Upper lobe of left lung (tissue), 6 donors: ENCODE measurements at regions not wholly inside any gene's neighbourhood (a gene's known extent, or its start where the extent isn't known, plus 50 kb on each side); places are given as distances from the start of the nearest gene placed in this dataset.

Experiments
- ATAC-seq, 2 donors: fragments of 200-7000 bp; cut with Tn5 transposase; one replicate each; pipeline ENCODE4 v1.9.1; 2022; ENCODE audit warnings: mild to moderate bottlenecking in 2 of 2, moderate library complexity in 2 of 2; ENCODE audit not compliant: low FRiP score in 2 of 2
- DNase-seq, 2 donors: peaks; one replicate each; pipeline ENCODE4 v3.0.0-alpha.2; 2019 to 2020
- H3K27ac ChIP-seq, 4 donors: fragments of 200-600 bp; sonication (generic); one replicate each; pipeline ENCODE4 v1.5.1; 2016 to 2019
- H3K27me3 ChIP-seq, 4 donors: fragments of 200-600 bp; sonication (generic); one replicate each; pipeline ENCODE4 v1.5.1; 2017 to 2019
- H3K36me3 ChIP-seq, 4 donors: fragments of 200-600 bp; sonication (generic); one replicate each; pipeline ENCODE4 v1.5.1; 2016 to 2019
- H3K4me1 ChIP-seq, 4 donors: fragments of 200-600 bp; sonication (generic); one replicate each; pipeline ENCODE4 v1.5.1; 2018 to 2019
- H3K4me3 ChIP-seq, 4 donors: fragments of 200-600 bp; sonication (generic); one replicate each; pipeline ENCODE4 v1.5.1; 2017 to 2019; ENCODE audit warnings: mild to moderate bottlenecking in 2 of 4, moderate library complexity in 1 of 4
- H3K9me3 ChIP-seq, 4 donors: fragments of 200-600 bp; sonication (generic); one replicate each; pipeline ENCODE4 v1.5.1; 2018 to 2019
- EP300 ChIP-seq, 4 donors: sonication (generic); formaldehyde crosslinking; IDR thresholded peaks; one replicate each; pipeline ENCODE4 v1.5.1; 2017; ENCODE audit warnings: antibody characterized with exemption in 4 of 4, control low read depth in 2 of 4
- POLR2A ChIP-seq, 4 donors: fragments of 450-650 bp; IDR thresholded peaks; one replicate each; pipeline ENCODE4 v1.5.1; 2016 to 2017; ENCODE audit warnings: antibody characterized with exemption in 4 of 4, mild to moderate bottlenecking in 2 of 4
- POLR2AphosphoS5 ChIP-seq, 2 donors: sonication (generic); formaldehyde crosslinking; IDR thresholded peaks; one replicate each; pipeline ENCODE4 v1.5.1; 2017; ENCODE audit warnings: antibody characterized with exemption in 2 of 2
- WGBS, 2 donors: methylation state at CpG; one replicate each; pipeline ENCODE4 v1.1.5; 2017 to 2018; 5-methylcytosine and 5-hydroxymethylcytosine counted together
- TF ChIP-seq, protein P1 (sequence below), 6 experiments: fragments of 450-650 bp in 4 of 6; fragments of 200-600 bp in 2 of 6; sonication (generic) in 2 of 6; IDR thresholded peaks; one replicate each; pipeline ENCODE4 v1.5.1; 2016 to 2019; ENCODE audit warnings: antibody characterized with exemption in 6 of 6
- donor health status: DM: no; HTN: no; CAD: no; lungs with moderate emphysema.
- donor health status: DM: no; HTN: yes; CAD: no; lungs with severe emphysema.

GRCh38 chr11:133676265-133676664 is 144.0 kb upstream of the OPCML start:
- H3K27me3 ChIP-seq = no peaks in the 10 kb centered on the region
- 86 to 89% methylated on average over 1 of the region's 1 CpG for WGBS, 2 donors
- H3K9me3 ChIP-seq = no peaks in the 10 kb centered on the region
- H3K27ac ChIP-seq = no peak overlapping the region
- H3K36me3 ChIP-seq = no peaks in the 10 kb centered on the region
- no peak for DNase-seq
- TF ChIP-seq EP300 (IDR thresholded peaks at IDR 0.05) = no peak
- no peak for TF ChIP-seq POLR2A (IDR thresholded peaks at IDR 0.05)
- TF ChIP-seq, protein P1, sequence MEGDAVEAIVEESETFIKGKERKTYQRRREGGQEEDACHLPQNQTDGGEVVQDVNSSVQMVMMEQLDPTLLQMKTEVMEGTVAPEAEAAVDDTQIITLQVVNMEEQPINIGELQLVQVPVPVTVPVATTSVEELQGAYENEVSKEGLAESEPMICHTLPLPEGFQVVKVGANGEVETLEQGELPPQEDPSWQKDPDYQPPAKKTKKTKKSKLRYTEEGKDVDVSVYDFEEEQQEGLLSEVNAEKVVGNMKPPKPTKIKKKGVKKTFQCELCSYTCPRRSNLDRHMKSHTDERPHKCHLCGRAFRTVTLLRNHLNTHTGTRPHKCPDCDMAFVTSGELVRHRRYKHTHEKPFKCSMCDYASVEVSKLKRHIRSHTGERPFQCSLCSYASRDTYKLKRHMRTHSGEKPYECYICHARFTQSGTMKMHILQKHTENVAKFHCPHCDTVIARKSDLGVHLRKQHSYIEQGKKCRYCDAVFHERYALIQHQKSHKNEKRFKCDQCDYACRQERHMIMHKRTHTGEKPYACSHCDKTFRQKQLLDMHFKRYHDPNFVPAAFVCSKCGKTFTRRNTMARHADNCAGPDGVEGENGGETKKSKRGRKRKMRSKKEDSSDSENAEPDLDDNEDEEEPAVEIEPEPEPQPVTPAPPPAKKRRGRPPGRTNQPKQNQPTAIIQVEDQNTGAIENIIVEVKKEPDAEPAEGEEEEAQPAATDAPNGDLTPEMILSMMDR (IDR thresholded peaks at IDR 0.05) = no peak
- no peak for TF ChIP-seq POLR2AphosphoS5 (IDR thresholded peaks at IDR 0.05)
- no peak overlapping the region for H3K4me3 ChIP-seq
- ATAC-seq = no peak
- H3K4me1 ChIP-seq = no peaks in the 10 kb centered on the region

DNA sequence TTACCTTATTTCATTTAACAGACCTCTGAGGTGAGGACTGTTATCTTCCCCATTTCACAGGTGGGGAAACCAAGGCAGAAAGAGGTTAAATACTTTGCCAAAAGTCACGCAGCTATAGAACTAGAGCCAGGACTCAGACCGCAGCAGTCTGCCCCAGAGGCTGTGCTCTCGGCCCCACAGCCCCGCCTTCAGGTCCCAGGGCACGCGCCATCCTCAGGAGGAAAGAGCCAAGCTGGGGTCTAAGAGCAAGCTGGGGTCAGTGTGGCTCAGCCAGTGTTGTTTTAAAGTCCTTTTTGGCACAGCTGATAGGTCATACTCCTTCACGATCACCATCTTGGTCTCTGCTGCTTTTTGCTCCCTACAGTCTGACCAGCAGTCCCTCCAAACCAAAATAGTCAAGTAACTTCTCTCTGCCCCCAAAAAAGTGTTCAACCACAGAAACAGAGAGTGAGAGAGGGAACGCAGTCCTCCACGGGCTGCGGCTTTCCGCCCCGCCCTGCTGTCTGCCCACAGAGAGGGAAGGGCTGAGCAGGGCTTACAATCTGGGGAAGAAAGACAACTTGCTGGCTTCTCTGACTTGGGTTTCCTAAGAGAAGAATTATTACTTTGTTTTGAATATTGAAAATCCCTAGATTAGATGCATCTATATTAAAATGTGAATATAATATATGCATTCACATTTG is 137.2 kb upstream of the OPCML start:
- TF ChIP-seq, protein P1 (IDR thresholded peaks at IDR 0.05) = no peak
- TF ChIP-seq EP300 (IDR thresholded peaks at IDR 0.05) = no peak
- no peaks in the 10 kb centered on the region for H3K4me1 ChIP-seq
- no peaks in the 10 kb centered on the region for H3K9me3 ChIP-seq
- H3K27ac ChIP-seq = no peak overlapping the region
- no peaks in the 10 kb centered on the region for H3K27me3 ChIP-seq
- peak in 1 of 2 donors; percentile 34 for DNase-seq
- H3K4me3 ChIP-seq = no peak overlapping the region
- no peak for ATAC-seq
- WGBS, 2 donors = 55 to 60% methylated on average over 10 to 12 of the region's 12 CpGs
- no peaks in the 10 kb centered on the region for H3K36me3 ChIP-seq

DNA sequence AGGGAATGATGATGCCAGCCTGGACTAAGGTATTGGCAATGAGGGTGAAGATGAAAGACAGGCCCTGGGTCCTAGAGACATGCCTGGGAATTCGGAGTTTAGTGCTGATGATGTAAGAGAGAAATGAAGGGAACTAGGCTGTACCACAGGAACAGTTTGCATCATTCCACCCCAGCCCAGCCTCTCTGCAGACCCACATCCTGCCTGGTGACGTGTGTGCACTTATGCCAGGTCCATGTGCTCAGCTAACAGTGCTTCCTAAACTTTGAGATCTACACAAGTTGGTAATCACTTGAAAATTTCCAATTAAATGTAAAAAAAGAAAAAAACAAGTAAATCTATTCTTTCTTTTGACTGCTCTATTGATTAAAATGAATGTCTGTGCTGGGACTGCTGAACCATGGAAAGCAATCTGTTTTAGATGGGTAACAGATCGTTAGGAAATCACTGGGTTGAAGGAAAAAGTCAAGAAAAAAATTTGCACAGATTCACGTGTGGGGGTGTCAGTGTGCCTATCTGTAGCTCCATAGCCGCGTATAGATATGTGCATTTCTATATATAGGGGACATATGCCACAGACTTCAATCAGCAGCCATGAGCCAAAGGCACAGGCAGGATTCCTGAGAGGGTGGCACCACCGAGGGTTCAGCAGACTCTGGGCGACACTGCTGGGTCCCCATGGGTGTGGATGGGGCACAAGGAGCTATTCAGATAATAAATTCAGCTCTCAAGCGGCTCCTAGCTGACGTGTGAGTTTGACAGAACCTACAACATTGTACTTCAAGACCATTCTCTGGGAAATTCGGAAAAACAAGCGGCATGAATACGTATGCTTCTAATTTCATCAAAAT is 131.1 kb upstream of the OPCML start:
- 78 to 80% methylated on average over 13 of the region's 13 CpGs for WGBS, 2 donors
- Histone ChIP-seq H3K9me3 (no peaks in the 10 kb centered on the region), H3K27me3 (no peaks in the 10 kb centered on the region), H3K27ac (no peak overlapping the region), H3K4me3 (no peak overlapping the region), H3K36me3 (no peaks in the 10 kb centered on the region), H3K4me1 (no peaks in the 10 kb centered on the region)
- DNase-seq (no peak), ATAC-seq (no peak)
- TF ChIP-seq EP300 (IDR thresholded peaks at IDR 0.05) (no peak), POLR2AphosphoS5 (IDR thresholded peaks at IDR 0.05) (no peak), POLR2A (IDR thresholded peaks at IDR 0.05) (no peak)
- TF ChIP-seq, protein P1 (IDR thresholded peaks at IDR 0.05) = no peak

- Histone ChIP-seq H3K27me3 (no peaks in the 10 kb centered on the region), H3K27ac (no peak overlapping the region), H3K4me3 (no peak overlapping the region), H3K9me3 (peaks cover 0 to 5% (median 2%) of the 10 kb centered on the region in 4 donors), H3K36me3 (no peaks in the 10 kb centered on the region), H3K4me1 (no peaks in the 10 kb centered on the region)
- 86 to 94% methylated on average over 8 to 9 of the region's 9 CpGs for WGBS, 2 donors
- ATAC-seq (no peak), DNase-seq (no peak)
- TF ChIP-seq, protein P1 (IDR thresholded peaks at IDR 0.05) = no peak
- TF ChIP-seq POLR2AphosphoS5 (IDR thresholded peaks at IDR 0.05) (no peak), EP300 (IDR thresholded peaks at IDR 0.05) (no peak), POLR2A (IDR thresholded peaks at IDR 0.05) (no peak)
Measured at GRCh38 chr11:133661846-133662245, 129.5 kb upstream of the OPCML start.
